H1 (cell line): ENCODE measurements at regions not wholly inside any gene's neighbourhood (a gene's known extent, or its start where the extent isn't known, plus 50 kb on each side); places are given as distances from the start of the nearest gene placed in this dataset.

Experiments used
- EZH2 ChIP-seq: fragments of 200-600 bp; sonication (generic); IDR thresholded peaks from 2 replicates; pipeline ENCODE4 v1.7.1; 2012; ENCODE audit warnings: low read depth, mild to moderate bottlenecking, moderate library complexity, low read length, inconsistent platforms; ENCODE audit not compliant: severe bottlenecking
- POLR2A ChIP-seq, 2 experiments: IDR thresholded peaks; 1 replicate in 1 of 2; 2 replicates in 1 of 2; pipeline ENCODE4 v1.6.1; 2011; ENCODE audit warnings: low read depth in 2 of 2, low read length in 2 of 2, mild to moderate bottlenecking in 2 of 2; ENCODE audit errors: control extremely low read depth in 1 of 2
- RNF2 ChIP-seq: fragments of 200-900, 300-1000 bp; sonication (generic); IDR thresholded peaks from 2 replicates; pipeline ENCODE4 v1.7.1; 2016; ENCODE audit warnings: borderline replicate concordance, low read depth, mild to moderate bottlenecking, antibody characterized with exemption, low read length; ENCODE audit not compliant: poor library complexity, severe bottlenecking; ENCODE audit errors: missing control alignments
- SIRT6 ChIP-seq: IDR thresholded peaks from one replicate; pipeline ENCODE4 v1.7.1; 2012; ENCODE audit warnings: low read length, inconsistent platforms
- SIX5 ChIP-seq: IDR thresholded peaks from 2 replicates; pipeline ENCODE4 v1.6.1; 2011; ENCODE audit warnings: mild to moderate bottlenecking, low read depth, low read length
- TF ChIP-seq, protein P1 (sequence below), 3 experiments: IDR thresholded peaks; 1 replicate in 2 of 3; 2 replicates in 1 of 3; pipeline versions ENCODE4 v1.5.1 to v1.6.1; 2011; ENCODE audit warnings: low read length in 3 of 3, mild to moderate bottlenecking in 3 of 3, inconsistent platforms in 2 of 3, low read depth in 1 of 3, moderate library complexity in 1 of 3; ENCODE audit not compliant: insufficient read depth in 1 of 3; ENCODE audit errors: control extremely low read depth in 1 of 3

DNA sequence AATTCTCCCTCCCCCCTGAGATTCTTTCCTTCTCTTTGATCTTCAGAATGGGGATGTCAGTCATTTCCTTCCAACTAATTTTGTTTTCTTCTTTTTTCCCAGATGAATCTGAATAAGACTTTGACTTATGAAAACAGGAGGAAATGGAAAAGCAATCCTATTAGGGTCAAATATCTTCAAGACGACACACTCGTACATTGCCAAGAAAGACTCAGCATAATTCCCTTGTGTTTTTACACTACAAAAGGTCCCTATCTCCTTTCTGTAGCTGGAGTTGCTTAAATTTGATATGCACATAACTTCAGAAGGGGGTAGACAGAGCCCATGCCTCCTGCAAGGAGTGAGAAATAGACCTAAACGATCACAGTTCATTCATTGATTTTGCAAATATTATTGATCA lies 230.3 kb upstream of the RBBP8 start:
- TF ChIP-seq EZH2, result no peak
- no peak for TF ChIP-seq SIX5
- TF ChIP-seq SIRT6, result no peak
- no peak for TF ChIP-seq RNF2
- TF ChIP-seq, protein P1, sequence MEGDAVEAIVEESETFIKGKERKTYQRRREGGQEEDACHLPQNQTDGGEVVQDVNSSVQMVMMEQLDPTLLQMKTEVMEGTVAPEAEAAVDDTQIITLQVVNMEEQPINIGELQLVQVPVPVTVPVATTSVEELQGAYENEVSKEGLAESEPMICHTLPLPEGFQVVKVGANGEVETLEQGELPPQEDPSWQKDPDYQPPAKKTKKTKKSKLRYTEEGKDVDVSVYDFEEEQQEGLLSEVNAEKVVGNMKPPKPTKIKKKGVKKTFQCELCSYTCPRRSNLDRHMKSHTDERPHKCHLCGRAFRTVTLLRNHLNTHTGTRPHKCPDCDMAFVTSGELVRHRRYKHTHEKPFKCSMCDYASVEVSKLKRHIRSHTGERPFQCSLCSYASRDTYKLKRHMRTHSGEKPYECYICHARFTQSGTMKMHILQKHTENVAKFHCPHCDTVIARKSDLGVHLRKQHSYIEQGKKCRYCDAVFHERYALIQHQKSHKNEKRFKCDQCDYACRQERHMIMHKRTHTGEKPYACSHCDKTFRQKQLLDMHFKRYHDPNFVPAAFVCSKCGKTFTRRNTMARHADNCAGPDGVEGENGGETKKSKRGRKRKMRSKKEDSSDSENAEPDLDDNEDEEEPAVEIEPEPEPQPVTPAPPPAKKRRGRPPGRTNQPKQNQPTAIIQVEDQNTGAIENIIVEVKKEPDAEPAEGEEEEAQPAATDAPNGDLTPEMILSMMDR (IDR thresholded peaks at IDR 0.05; ENCODE audit: control extremely low read depth in 1 of 3, insufficient read depth in 1 of 3, low read depth in 1 of 3, low read length in 3 of 3), result no peak
- TF ChIP-seq POLR2A (IDR thresholded peaks at IDR 0.05; ENCODE audit: control extremely low read depth in 1 of 2, low read depth in 2 of 2, low read length in 2 of 2), result no peak
